ENCODE measurements at regions not wholly inside any gene's neighbourhood (a gene's known extent, or its start where the extent isn't known, plus 50 kb on each side); places are given as distances from the start of the nearest gene placed in this dataset.
"Not testable (repeated sequence)": the region's sequence is repeated elsewhere in the genome, so short reads cannot be mapped to it uniquely, and the experiment has no call there.

DNA sequence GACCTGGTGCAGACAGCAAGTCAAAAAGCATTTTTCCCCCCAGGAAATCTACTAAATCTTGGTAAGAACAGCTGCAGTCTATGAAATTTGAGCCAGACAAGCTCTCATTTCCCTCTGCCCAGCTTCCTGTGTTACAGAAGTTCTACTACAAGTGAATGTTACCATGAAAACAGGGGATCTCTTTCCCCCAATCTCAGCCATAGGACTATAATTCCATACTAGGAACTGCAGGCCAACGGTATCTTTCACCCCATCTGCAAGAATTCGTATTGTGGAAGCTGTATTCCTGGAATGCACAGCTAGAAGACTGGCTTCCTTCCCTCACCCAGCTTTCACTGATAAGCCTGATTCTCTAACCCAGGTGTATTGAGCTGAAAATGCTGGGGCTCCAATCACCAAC is 1655.4 kb downstream of the BRINP3 start:
- TF ChIP-seq, protein P1, sequence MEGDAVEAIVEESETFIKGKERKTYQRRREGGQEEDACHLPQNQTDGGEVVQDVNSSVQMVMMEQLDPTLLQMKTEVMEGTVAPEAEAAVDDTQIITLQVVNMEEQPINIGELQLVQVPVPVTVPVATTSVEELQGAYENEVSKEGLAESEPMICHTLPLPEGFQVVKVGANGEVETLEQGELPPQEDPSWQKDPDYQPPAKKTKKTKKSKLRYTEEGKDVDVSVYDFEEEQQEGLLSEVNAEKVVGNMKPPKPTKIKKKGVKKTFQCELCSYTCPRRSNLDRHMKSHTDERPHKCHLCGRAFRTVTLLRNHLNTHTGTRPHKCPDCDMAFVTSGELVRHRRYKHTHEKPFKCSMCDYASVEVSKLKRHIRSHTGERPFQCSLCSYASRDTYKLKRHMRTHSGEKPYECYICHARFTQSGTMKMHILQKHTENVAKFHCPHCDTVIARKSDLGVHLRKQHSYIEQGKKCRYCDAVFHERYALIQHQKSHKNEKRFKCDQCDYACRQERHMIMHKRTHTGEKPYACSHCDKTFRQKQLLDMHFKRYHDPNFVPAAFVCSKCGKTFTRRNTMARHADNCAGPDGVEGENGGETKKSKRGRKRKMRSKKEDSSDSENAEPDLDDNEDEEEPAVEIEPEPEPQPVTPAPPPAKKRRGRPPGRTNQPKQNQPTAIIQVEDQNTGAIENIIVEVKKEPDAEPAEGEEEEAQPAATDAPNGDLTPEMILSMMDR (IDR thresholded peaks at IDR 0.05; ENCODE audit: borderline replicate concordance, insufficient read depth, low read depth, low read length): no peak
- H3K4me3 ChIP-seq (ENCODE audit: low read depth, low read length): no peak overlapping the region

DNA sequence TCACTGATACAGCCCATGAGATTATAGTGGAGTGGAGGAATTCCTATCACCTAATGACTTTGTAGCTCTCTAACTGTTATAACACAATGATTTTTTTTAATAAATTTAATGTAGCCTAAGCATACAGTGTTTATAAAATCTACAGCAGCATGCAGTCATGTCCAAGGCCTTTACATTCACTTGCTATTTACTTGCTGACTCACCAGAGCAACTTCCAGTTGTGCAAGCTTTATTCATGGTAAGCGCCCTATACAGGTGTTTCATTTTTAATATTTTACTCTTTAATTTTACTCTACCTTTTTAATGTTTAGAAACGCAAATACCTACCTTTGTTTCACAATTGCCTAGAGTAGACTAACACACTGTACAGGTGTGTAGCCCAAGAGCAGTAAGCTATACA is 1652.2 kb downstream of the BRINP3 start:
- TF ChIP-seq, protein P1 (IDR thresholded peaks at IDR 0.05; ENCODE audit: borderline replicate concordance, insufficient read depth, low read depth, low read length): no peak
- no peak overlapping the region for H3K4me3 ChIP-seq (ENCODE audit: low read depth, low read length)

DNA sequence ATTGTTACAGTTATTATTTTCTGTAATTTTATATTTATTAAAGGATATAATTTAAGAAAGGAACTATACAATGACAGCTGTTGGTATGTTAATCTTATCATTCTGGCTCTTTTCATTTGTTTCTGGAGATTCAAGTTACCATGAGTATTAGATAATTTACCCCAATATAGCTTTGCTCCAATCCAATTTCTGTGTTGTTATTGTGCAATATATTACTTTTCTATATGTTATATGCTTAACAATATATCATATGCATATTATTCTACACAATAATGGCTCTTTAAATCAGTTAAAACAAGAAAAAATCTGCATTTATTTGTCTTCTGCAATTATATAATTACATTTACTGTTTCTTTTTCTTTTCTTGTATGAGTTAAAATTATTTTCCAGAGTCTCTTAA is 1650.9 kb downstream of the BRINP3 start:
- no peak overlapping the region for H3K4me3 ChIP-seq (ENCODE audit: low read depth, low read length)
- TF ChIP-seq, protein P1 (IDR thresholded peaks at IDR 0.05; ENCODE audit: borderline replicate concordance, insufficient read depth, low read depth, low read length): no peak

GRCh38 chr1:188827400-188827799 is 1650.3 kb downstream of the BRINP3 start:
- TF ChIP-seq, protein P1 (IDR thresholded peaks at IDR 0.05; ENCODE audit: borderline replicate concordance, insufficient read depth, low read depth, low read length): no peak
- no peak overlapping the region for H3K4me3 ChIP-seq (ENCODE audit: low read depth, low read length)

- not testable (repeated sequence) for H3K4me3 ChIP-seq (ENCODE audit: low read depth, low read length)
These were observed 1636.5 kb downstream of the BRINP3 start for GRCh38 chr1:188841111-188841696.

GRCh38 chr1:188846468-188846867 is 1631.2 kb downstream of the BRINP3 start:
- TF ChIP-seq, protein P1 (IDR thresholded peaks at IDR 0.05; ENCODE audit: borderline replicate concordance, insufficient read depth, low read depth, low read length): no peak
- no peak overlapping the region for H3K4me3 ChIP-seq (ENCODE audit: low read depth, low read length)

DNA sequence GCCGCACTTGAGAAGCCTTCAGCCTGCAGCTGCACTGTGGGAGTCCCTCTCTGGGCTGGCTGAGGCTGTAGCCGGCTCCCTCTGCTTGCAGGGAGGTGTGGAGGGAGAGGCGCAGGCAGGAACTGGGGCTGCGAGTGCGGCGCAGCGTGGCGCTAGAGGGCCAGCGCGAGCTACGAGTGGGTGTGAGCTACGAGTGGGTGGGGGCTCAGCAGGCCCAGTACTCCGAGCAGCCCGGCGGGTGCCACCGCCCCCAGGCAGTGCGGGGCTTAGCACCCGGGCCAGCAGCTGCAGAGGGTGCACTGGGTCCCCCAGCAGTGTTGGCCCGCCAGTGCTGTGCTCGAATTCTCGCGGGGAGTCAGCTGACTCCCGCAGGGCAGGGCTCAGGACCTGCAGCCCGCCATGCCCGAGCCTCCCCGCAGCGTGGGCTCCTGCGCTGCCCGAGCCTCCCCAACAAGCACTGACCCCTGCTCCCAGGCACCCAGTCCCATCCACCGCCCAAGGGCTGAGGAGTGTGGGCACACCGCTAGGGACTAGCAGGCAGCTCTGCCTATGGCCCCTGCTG is 1620.1 kb downstream of the BRINP3 start:
- TF ChIP-seq, protein P1 (IDR thresholded peaks at IDR 0.05; ENCODE audit: borderline replicate concordance, insufficient read depth, low read depth, low read length): no peak
- no peak overlapping the region for H3K4me3 ChIP-seq (ENCODE audit: low read depth, low read length)

All from GM12875 (cell line).